Muscle layer of duodenum (tissue), 2 donors: ENCODE measurements at regions not wholly inside any gene's neighbourhood (a gene's known extent, or its start where the extent isn't known, plus 50 kb on each side); places are given as distances from the start of the nearest gene placed in this dataset.
"Not testable (repeated sequence)": the region's sequence is repeated elsewhere in the genome, so short reads cannot be mapped to it uniquely, and the experiment has no call there.

ENCODE experiments used
- H3K27ac ChIP-seq: one replicate; pipeline ENCODE4 v1.7.0; 2013; ENCODE audit warnings: mild to moderate bottlenecking, low read length
- H3K27me3 ChIP-seq: one replicate; pipeline ENCODE4 v1.7.0; 2013; ENCODE audit warnings: low read depth, mild to moderate bottlenecking, control low read depth, low read length
- H3K36me3 ChIP-seq, 2 donors: one replicate each; pipeline ENCODE4 v1.7.0; 2013; ENCODE audit warnings: low read length in 2 of 2, control low read depth in 1 of 2, mild to moderate bottlenecking in 1 of 2; ENCODE audit not compliant: insufficient read depth in 2 of 2, control insufficient read depth in 1 of 2
- H3K4me1 ChIP-seq, 2 donors: one replicate each; pipeline ENCODE4 v1.7.0; 2013; ENCODE audit warnings: low read length in 2 of 2, mild to moderate bottlenecking in 2 of 2, control low read depth in 1 of 2, moderate library complexity in 1 of 2; ENCODE audit not compliant: insufficient read depth in 2 of 2, control insufficient read depth in 1 of 2
- H3K4me3 ChIP-seq, 2 donors: one replicate each; pipeline ENCODE4 v1.7.0; 2013; ENCODE audit warnings: low read length in 2 of 2, low read depth in 1 of 2, mild to moderate bottlenecking in 1 of 2
- H3K9me3 ChIP-seq, 2 donors: one replicate each; pipeline ENCODE4 v1.7.0; 2013; ENCODE audit warnings: low read length in 2 of 2, control low read depth in 1 of 2, mild to moderate bottlenecking in 1 of 2; ENCODE audit not compliant: control insufficient read depth in 1 of 2
- donor health status: healthy.

- not testable (repeated sequence) for H3K36me3 ChIP-seq, H3K4me3 ChIP-seq, H3K27ac ChIP-seq, H3K4me1 ChIP-seq, H3K27me3 ChIP-seq
- H3K9me3 ChIP-seq, result peaks cover 0 to 27% of the 10 kb centered on the region in 2 donors
Measured at GRCh38 chr1:125064029-125064428, 3879.3 kb downstream of the SRGAP2C start.

GRCh38 chr1:125064481-125064880 lies 3879.7 kb downstream of the SRGAP2C start:
- peaks cover 0 to 27% of the 10 kb centered on the region in 2 donors for H3K9me3 ChIP-seq
- H3K4me3 ChIP-seq, result no peak overlapping the region
- H3K27me3 ChIP-seq, result no peaks in the 10 kb centered on the region
- H3K4me1 ChIP-seq, result no peaks in the 10 kb centered on the region
- H3K36me3 ChIP-seq, result no peaks in the 10 kb centered on the region
- H3K27ac ChIP-seq, result no peak overlapping the region

GRCh38 chr1:125065092-125065820 lies 3880.5 kb downstream of the SRGAP2C start:
- Histone ChIP-seq H3K9me3 (peaks cover 0 to 27% of the 10 kb centered on the region in 2 donors), H3K27me3 (no peaks in the 10 kb centered on the region), H3K27ac (no peak overlapping the region), H3K36me3 (no peaks in the 10 kb centered on the region), H3K4me3 (no peak overlapping the region), H3K4me1 (no peaks in the 10 kb centered on the region)

GRCh38 chr1:125065821-125066180 lies 3881.0 kb downstream of the SRGAP2C start:
- Histone ChIP-seq H3K27me3 (no peaks in the 10 kb centered on the region), H3K27ac (no peak overlapping the region), H3K4me3 (no peak overlapping the region), H3K36me3 (no peaks in the 10 kb centered on the region), H3K9me3 (peaks cover 0 to 27% of the 10 kb centered on the region in 2 donors), H3K4me1 (no peaks in the 10 kb centered on the region)

GRCh38 chr1:125066385-125066784 lies 3881.6 kb downstream of the SRGAP2C start:
- peak overlapping the region in 1 of 2 donors; percentile 32 for H3K4me3 ChIP-seq
- H3K27ac ChIP-seq, result no peak overlapping the region
- H3K9me3 ChIP-seq, result peaks cover 0 to 28% of the 10 kb centered on the region in 2 donors
- H3K27me3 ChIP-seq, result no peaks in the 10 kb centered on the region
- H3K4me1 ChIP-seq, result no peaks in the 10 kb centered on the region
- no peaks in the 10 kb centered on the region for H3K36me3 ChIP-seq

GRCh38 chr1:125066849-125067248 lies 3882.1 kb downstream of the SRGAP2C start:
- H3K4me3 ChIP-seq, result peak overlapping the region in 1 of 2 donors; percentile 32
- H3K36me3 ChIP-seq, H3K4me1 ChIP-seq, H3K27me3 ChIP-seq, H3K27ac ChIP-seq: not testable (repeated sequence)
- peaks cover 0 to 33% of the 10 kb centered on the region in 2 donors for H3K9me3 ChIP-seq

GRCh38 chr1:125080077-125080476 lies 3895.3 kb downstream of the SRGAP2C start:
- H3K36me3 ChIP-seq, result no peaks in the 10 kb centered on the region
- H3K27me3 ChIP-seq, result no peaks in the 10 kb centered on the region
- H3K9me3 ChIP-seq, result peaks cover 23 to 48% of the 10 kb centered on the region in 2 donors
- no peak overlapping the region for H3K4me3 ChIP-seq
- no peak overlapping the region for H3K27ac ChIP-seq
- H3K4me1 ChIP-seq, result no peaks in the 10 kb centered on the region

- Histone ChIP-seq H3K9me3 (peaks cover 15 to 45% of the 10 kb centered on the region in 2 donors), H3K27me3 (no peaks in the 10 kb centered on the region), H3K27ac (no peak overlapping the region), H3K36me3 (no peaks in the 10 kb centered on the region), H3K4me1 (no peaks in the 10 kb centered on the region), H3K4me3 (no peak overlapping the region)
Measured at GRCh38 chr1:125085720-125086591, 3901.2 kb downstream of the SRGAP2C start.

GRCh38 chr1:125086611-125087010 lies 3901.8 kb downstream of the SRGAP2C start:
- Histone ChIP-seq H3K4me3 (no peak overlapping the region), H3K36me3 (no peaks in the 10 kb centered on the region), H3K27ac (no peak overlapping the region), H3K9me3 (peaks cover 13 to 39% of the 10 kb centered on the region in 2 donors), H3K4me1 (no peaks in the 10 kb centered on the region), H3K27me3 (no peaks in the 10 kb centered on the region)

GRCh38 chr1:125087247-125087646 lies 3902.5 kb downstream of the SRGAP2C start:
- Histone ChIP-seq H3K27me3 (no peaks in the 10 kb centered on the region), H3K4me1 (no peaks in the 10 kb centered on the region), H3K36me3 (no peaks in the 10 kb centered on the region), H3K27ac (no peak overlapping the region), H3K9me3 (peaks cover 9 to 36% of the 10 kb centered on the region in 2 donors), H3K4me3 (no peak overlapping the region)

GRCh38 chr1:125087691-125088090 lies 3902.9 kb downstream of the SRGAP2C start:
- Histone ChIP-seq H3K9me3 (peaks cover 9 to 31% of the 10 kb centered on the region in 2 donors), H3K4me3 (no peak overlapping the region), H3K36me3 (no peaks in the 10 kb centered on the region), H3K4me1 (no peaks in the 10 kb centered on the region), H3K27me3 (no peaks in the 10 kb centered on the region), H3K27ac (no peak overlapping the region)
